ENCODE measurements at regions not wholly inside any gene's neighbourhood (a gene's known extent, or its start where the extent isn't known, plus 50 kb on each side); places are given as distances from the start of the nearest gene placed in this dataset.
"Not testable (repeated sequence)": the region's sequence is repeated elsewhere in the genome, so short reads cannot be mapped to it uniquely, and the experiment has no call there.

DNA sequence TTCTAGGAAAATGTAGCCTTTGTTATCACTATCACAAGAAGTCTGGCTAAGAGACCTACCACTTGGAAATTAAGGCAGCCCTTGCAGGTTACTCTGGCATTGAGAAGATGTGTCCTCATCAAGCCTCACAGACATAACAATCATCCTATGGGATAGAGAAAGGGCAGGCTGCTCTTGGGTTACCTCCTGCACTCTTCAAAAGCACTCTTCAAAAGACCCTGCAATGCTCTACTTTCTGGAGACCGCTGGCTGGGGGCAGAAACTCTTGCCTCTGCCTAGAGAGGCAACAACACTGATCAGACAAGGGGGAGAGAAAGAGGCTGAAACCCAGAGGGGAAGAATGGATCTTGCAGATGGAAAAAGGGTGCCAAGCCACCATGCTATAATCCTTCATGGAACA is 127.9 kb upstream of the BNIP2 start:
- H3K4me3 ChIP-seq (ENCODE audit: control insufficient read depth, low read depth, low read length): no peak overlapping the region
- DNase-seq (ENCODE audit: low read depth): no peak
- no peak for TF ChIP-seq CTCF (IDR thresholded peaks at IDR 0.05; ENCODE audit: control insufficient read depth, insufficient read depth, low read depth, low read length, missing control alignments)

DNA sequence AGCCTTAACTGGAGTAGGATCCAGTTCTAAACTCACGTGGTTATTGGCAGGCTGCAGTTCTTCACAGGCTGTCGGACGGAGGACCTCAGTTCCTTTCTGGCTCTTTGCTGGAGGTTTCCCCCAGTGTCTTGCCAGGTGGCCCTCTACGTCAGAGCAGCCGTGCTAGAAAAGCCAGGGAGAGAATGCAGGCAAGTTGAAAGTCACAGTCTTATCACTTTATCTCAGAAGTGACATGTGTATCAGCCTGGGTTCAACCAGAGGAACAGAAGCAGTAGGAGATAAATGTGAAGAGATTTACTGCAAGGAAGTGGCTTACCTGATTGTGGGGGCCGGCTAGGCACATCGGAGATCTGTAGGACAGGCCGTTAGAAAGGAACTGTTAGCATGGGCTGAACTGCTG is 125.3 kb upstream of the BNIP2 start:
- DNase-seq (ENCODE audit: low read depth): no peak
- no peak for TF ChIP-seq CTCF (IDR thresholded peaks at IDR 0.05; ENCODE audit: control insufficient read depth, insufficient read depth, low read depth, low read length, missing control alignments)
- no peak overlapping the region for H3K4me3 ChIP-seq (ENCODE audit: control insufficient read depth, low read depth, low read length)

DNA sequence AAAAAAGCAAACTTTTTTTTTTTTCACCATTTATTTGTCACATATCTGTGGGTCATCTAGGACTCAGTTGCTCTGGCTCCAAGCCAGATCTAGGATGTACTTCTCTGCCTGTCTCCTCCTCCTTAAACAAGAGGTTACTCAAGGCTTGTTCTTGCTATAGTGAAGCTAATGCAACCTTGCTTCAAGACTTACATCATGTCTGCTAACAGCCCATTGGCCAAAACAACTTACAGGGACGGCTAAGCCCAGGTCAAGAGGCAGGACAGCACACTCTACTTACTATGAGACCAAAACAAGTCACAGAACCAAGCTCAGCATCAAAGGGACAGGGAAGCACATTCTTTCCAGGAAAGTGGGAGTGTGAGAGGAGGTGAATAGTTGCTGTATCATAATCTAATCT is 123.8 kb upstream of the BNIP2 start:
- no peak for TF ChIP-seq CTCF (IDR thresholded peaks at IDR 0.05; ENCODE audit: control insufficient read depth, insufficient read depth, low read depth, low read length, missing control alignments)
- H3K4me3 ChIP-seq (ENCODE audit: control insufficient read depth, low read depth, low read length): no peak overlapping the region
- DNase-seq (ENCODE audit: low read depth): no peak

DNA sequence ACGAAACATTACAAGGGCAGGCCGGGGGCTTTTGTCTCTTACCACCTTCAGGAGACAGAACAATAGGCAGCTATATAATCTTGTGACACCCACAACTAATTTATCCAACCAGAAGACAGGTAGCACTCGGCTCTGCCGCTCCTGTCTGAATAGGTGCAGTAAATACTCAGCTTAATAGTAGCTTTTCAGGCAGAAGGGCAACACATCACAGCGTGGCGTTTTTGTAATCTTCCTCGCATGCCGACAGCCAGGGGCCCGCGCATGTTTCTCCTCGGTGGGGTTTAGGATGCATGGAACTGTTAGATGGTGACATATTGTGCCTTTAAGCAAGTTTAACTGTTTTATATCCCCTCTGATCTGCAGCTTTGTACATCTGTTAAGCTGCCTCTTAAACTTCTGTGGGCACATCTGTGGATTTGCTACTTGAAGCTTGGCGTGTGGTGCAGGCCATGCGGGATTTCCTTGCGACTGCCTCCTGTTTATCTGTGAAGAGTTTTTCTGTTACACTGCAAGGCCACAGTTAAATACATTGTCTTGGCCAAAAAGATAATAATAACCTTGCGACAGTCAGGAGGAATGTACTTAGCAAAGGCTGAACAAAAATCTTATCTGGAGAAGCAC is 123.2 kb upstream of the BNIP2 start:
- H3K4me3 ChIP-seq (ENCODE audit: control insufficient read depth, low read depth, low read length): no peak overlapping the region
- DNase-seq (ENCODE audit: low read depth): no peak
- TF ChIP-seq CTCF (IDR thresholded peaks at IDR 0.05; ENCODE audit: control insufficient read depth, insufficient read depth, low read depth, low read length, missing control alignments): no peak

GRCh38 chr15:59803293-59803966 is 114.3 kb upstream of the BNIP2 start:
- DNase-seq (ENCODE audit: low read depth); H3K4me3 ChIP-seq (ENCODE audit: control insufficient read depth, low read depth, low read length): not testable (repeated sequence)

DNA sequence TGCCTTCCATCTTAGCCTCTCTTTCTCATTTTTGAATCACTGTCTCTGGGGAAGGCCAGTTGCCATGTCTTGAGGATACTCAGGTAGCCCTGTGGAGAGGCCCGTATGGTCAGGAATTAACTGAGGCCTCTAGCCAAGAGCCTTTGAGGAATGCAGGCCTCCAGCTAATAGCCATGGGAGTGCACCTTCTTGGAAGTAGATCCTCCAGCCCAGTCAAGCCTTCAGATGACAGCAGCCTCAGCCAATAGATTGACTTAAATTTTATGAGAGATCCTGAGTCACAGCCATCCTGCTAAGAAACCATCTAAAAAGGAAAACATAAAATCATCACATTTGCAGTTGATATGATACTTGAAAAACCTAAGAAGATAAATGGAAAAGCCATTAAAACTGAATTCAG is 112.5 kb upstream of the BNIP2 start:
- no peak for DNase-seq (ENCODE audit: low read depth)
- no peak for TF ChIP-seq CTCF (IDR thresholded peaks at IDR 0.05; ENCODE audit: control insufficient read depth, insufficient read depth, low read depth, low read length, missing control alignments)
- H3K4me3 ChIP-seq (ENCODE audit: control insufficient read depth, low read depth, low read length): no peak overlapping the region

- no peak overlapping the region for H3K4me3 ChIP-seq (ENCODE audit: control insufficient read depth, low read depth, low read length)
- no peak for DNase-seq (ENCODE audit: low read depth)
- TF ChIP-seq CTCF (IDR thresholded peaks at IDR 0.05; ENCODE audit: control insufficient read depth, insufficient read depth, low read depth, low read length, missing control alignments): no peak
Measured at GRCh38 chr15:59798605-59798917, 109.4 kb upstream of the BNIP2 start.
